PFSK-1 (cell line): ENCODE measurements at regions not wholly inside any gene's neighbourhood (a gene's known extent, or its start where the extent isn't known, plus 50 kb on each side); places are given as distances from the start of the nearest gene placed in this dataset.

Experiments
- FOXP2 ChIP-seq: optimal IDR thresholded peaks from 2 replicates; pipeline ENCODE3; 2011; ENCODE audit warnings: borderline replicate concordance, control low read depth, inconsistent platforms; ENCODE audit not compliant: insufficient read depth; ENCODE audit errors: extremely low read length, extremely low read depth
- POLR2AphosphoS5 ChIP-seq: IDR thresholded peaks from 2 replicates; pipeline ENCODE4 v1.6.1; 2012; ENCODE audit warnings: low read depth, mild to moderate bottlenecking, control low read depth, low read length, moderate library complexity
- REST ChIP-seq, 2 experiments: IDR thresholded peaks; 2 replicates each; pipeline versions ENCODE4 v1.6.1 to v1.8.0; 2011 to 2012; ENCODE audit warnings: low read depth in 2 of 2, low read length in 2 of 2, control low read depth in 1 of 2, inconsistent platforms in 1 of 2, mild to moderate bottlenecking in 1 of 2, moderate library complexity in 1 of 2; ENCODE audit not compliant: insufficient read depth in 1 of 2
- SIN3A ChIP-seq: IDR thresholded peaks from 2 replicates; pipeline ENCODE4 v1.6.1; 2012; ENCODE audit warnings: mild to moderate bottlenecking, low read length, moderate library complexity, borderline replicate concordance; ENCODE audit not compliant: insufficient read depth
- TAF1 ChIP-seq: IDR thresholded peaks from 2 replicates; pipeline ENCODE4 v1.6.1; 2012; ENCODE audit warnings: low read length, control low read depth, borderline replicate concordance; ENCODE audit not compliant: insufficient read depth

GRCh38 chr2:128664499-128664971 lies 345.9 kb upstream of the HS6ST1 start:
- TF ChIP-seq FOXP2, result no peak
- TF ChIP-seq POLR2AphosphoS5, result no peak
- TF ChIP-seq TAF1, result no peak
- no peak for TF ChIP-seq SIN3A
- no peak for TF ChIP-seq REST (IDR thresholded peaks at IDR 0.05; ENCODE audit: insufficient read depth in 1 of 2, low read depth in 2 of 2, low read length in 2 of 2)

- TF ChIP-seq POLR2AphosphoS5 (no peak), SIN3A (no peak), TAF1 (no peak), REST (IDR thresholded peaks at IDR 0.05; ENCODE audit: insufficient read depth in 1 of 2, low read depth in 2 of 2, low read length in 2 of 2) (no peak), FOXP2 (no peak)
Measured at GRCh38 chr2:128665113-128665512, 346.4 kb upstream of the HS6ST1 start.

GRCh38 chr2:128666596-128666995 lies 347.9 kb upstream of the HS6ST1 start:
- TF ChIP-seq POLR2AphosphoS5, result no peak
- TF ChIP-seq FOXP2, result no peak
- no peak for TF ChIP-seq TAF1
- TF ChIP-seq SIN3A, result no peak
- TF ChIP-seq REST (IDR thresholded peaks at IDR 0.05; ENCODE audit: insufficient read depth in 1 of 2, low read depth in 2 of 2, low read length in 2 of 2), result no peak

GRCh38 chr2:128667391-128667790 lies 348.7 kb upstream of the HS6ST1 start:
- TF ChIP-seq REST (IDR thresholded peaks at IDR 0.05; ENCODE audit: insufficient read depth in 1 of 2, low read depth in 2 of 2, low read length in 2 of 2) (no peak), TAF1 (no peak), SIN3A (no peak), FOXP2 (no peak), POLR2AphosphoS5 (no peak)

GRCh38 chr2:128668946-128669345 lies 350.3 kb upstream of the HS6ST1 start:
- TF ChIP-seq TAF1, result no peak
- no peak for TF ChIP-seq FOXP2
- TF ChIP-seq POLR2AphosphoS5, result no peak
- no peak for TF ChIP-seq REST (IDR thresholded peaks at IDR 0.05; ENCODE audit: insufficient read depth in 1 of 2, low read depth in 2 of 2, low read length in 2 of 2)
- TF ChIP-seq SIN3A, result no peak
